SKM-1 treated with dmso at 0.1 percent for 144 hours (cell line): ENCODE measurements at regions not wholly inside any gene's neighbourhood (a gene's known extent, or its start where the extent isn't known, plus 50 kb on each side); places are given as distances from the start of the nearest gene placed in this dataset.

Experiments
- DNase-seq: peaks from one replicate; lab custom pipeline; 2025; ENCODE audit not compliant: unreplicated experiment; lab: John Stamatoyannopoulos, UW

DNA sequence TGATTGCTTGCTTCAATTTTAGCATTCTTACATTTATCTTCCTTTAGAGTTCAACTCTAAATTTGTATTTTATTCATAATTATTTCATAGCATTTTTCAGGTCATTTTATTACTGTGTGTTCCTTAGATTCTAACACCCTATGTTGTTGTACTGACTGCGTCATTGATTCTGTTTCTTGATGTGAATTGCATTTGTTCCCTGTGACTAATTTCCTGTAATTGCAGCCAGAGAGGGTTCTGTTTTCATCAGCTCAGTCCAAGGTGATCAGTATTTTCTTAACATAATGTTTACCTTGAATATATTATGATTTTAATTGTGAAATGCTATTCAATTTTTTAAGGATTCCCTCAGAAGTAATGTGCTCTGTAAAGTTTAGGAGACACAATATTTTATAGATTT is 970.2 kb upstream of the PIK3C3 start:
- DNase-seq: no peak

DNA sequence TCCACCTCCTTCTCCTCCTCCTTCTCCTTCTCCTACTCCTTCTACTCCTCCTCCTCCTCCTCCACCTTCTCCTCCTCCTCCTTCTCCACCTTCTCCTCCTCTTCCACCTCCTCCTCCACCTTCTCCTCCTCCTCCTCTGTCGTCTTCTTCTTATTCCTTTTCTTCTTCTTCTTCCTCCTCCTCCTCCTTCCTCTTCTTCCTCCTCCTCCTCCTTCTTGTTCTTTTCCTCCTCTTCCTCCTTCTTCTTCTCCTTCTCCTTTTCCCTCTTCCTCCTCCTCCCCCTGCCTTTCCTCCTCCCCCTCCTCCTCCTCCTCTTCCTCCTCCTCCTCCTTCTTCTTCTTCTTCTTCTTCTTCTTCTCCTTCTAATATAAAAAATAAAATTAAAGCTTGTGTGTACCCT is 971.2 kb upstream of the PIK3C3 start:
- no peak for DNase-seq

DNA sequence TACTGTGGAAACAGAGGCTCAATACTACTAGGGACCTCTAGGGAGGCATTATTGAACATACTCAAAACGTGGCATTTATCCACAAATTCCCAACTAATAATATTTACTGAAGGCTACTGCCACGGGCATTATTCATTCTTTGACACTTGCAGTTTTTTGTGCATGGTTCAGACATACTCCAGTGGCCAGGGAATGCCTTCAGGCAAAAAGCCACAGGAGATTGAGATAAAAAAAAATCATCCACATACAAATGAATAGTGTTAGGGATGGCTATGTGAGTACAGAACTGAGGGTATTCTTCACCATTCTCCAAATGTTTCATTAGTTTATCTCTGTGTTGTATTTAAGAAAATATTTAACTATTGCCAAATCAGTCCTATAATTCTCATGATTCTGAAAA is 974.9 kb upstream of the PIK3C3 start:
- no peak for DNase-seq

DNA sequence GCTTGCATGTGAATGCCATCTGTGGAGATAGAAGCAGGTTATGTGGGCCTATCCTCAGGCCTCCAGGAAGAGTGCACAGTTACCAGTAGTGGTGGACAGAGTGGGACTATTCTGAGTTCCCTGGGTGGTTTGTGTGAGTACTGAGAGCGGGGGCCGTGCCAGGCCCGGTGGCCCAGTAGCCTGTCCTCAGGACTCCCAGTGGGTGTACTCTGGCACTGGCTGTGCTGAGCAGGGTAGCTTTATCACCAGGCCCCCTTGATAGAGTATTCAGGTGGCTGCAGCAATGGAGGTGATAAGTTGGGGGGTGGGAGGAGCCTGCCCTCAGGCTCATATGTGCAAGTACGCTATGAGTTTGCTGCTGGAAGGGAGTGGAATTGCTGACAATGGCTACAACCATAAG is 979.0 kb upstream of the PIK3C3 start:
- DNase-seq: no peak

DNA sequence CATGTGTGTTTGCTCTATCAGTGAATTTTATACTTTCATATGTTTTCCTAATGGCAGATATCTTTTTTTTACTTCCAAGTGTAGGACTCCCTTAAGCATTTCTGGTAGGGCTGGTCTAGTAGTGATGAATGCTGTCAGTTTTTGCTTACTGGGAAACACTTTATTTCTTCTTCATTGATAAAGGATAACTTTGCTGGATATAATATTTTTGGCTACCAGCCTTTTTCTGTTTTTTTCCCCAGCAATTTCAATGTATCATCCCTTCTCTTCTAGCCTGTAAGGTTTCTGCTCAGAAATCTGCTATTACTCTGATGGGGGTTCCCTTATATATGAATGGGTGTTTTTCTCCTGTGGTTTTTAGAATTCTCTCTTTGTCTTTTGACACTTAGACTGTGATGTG is 980.6 kb upstream of the PIK3C3 start:
- no peak for DNase-seq

DNA sequence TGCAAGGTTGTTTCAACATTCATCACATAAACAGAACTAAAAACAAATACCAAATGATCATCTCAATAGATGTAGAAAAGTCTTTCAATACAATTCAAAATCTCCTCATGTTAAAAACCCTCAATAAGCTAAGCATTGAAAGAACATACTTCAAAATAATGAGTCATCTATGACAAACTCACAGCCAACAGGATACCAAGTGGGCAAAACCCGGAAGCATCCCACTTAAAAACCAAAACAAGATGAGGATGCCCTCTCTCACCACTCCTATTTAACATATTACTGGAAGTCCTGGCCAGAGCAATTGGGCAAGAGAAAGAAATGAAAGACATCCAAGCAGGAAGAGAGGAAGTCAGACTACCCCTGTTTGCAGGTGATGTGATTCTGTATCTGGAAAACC is 992.2 kb upstream of the PIK3C3 start:
- DNase-seq: no peak

DNA sequence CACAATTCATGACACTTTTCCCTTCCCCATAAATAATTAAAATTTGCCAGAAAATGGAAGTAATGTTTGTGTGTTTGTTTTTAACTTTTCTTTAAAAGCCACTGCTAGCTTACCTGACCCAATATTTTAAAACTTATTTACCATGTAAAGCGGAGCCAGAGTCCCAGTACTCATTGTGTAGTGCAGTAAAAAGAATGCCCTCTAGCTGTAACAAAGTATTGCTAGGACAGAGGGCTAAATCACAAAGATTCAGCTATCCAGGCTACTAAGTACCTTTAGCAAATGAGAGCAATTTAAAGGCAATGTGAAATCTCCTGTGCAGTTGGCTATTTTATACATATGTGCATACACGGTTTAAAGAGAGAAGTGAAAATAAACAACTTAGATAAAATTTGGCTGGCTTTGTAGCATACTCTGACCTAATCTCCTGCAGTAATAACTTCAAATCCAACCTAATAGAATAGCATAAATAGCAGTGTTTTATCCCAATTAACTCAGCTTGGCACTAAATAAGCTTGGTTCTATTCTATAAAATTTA is 997.4 kb upstream of the PIK3C3 start:
- DNase-seq: no peak

DNA sequence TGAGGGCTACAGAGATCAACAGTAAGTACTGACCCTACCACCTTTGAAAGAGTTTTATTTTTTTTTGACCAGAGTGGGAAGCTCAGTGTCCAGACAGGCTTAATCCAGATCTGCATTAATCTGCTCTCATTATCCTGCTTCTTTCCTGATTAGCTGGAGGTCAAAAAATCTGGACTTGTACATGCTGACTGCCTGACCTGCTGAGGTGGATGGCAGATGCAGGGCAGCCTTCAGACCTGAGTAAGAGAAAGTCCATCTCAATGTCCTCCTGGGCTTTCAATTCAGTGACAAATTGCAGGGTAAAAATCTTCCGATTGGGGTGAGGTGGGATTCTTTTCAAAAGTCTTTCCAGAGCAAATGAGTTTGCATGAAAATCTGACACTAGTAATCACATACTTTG is 998.8 kb upstream of the PIK3C3 start:
- DNase-seq: no peak

DNA sequence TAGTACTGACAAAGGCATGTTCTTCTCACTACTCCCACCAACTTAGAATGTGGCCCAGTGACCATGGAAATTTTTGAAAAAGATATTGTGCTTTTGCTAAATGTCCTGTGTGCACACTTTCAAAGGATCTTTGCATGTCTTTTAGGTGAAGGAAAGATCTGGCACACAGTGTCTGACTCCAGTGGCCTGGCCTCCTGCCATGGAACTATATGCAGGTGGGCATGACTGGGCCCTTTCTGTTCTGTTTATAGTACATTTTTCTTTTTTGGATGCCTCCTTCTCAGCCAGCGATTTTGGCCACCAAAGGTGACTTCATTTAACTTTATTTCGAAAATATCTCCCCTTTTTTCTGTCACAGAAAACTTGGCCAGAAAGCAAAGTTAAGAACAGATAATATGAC is 999.7 kb upstream of the PIK3C3 start:
- no peak for DNase-seq

DNA sequence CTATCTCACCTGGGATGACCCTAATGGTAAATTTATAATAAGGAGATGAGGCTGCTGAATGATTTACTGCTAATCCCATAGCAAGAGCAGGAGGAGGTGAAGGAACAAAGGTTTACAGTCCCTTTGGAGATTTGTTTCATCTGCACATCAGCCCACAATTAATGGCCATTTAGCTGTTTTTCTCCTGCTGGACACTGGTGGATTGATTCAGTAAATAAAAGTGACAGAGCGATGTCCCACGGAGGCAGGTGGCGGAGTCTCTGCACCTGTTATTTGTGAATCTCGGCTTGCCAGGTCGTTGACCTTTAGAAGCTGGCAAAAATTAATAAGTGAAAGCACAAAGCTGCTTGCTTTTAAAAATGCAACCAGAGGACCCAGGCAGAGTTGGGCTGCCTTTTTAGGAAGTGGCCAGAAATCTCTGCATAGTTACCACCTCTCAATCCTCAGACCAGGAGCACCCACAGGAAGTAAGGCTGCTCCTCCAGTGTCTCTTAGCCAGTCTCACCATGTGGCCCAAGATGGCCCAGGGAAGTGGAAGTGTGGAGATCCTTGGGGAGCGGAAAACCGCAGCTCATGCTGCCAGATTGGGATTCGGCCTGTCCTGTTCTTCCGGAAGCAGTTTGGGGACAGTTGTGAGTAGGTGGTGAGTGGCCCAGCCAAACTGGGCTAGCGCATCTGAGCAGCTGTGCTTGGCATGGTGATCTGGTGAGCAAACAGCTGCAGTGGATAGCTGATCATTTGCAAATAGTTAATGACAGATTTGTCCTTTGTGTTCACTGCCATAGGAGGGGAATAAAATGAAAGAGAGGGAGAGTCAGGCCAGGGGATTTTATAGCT is 1005.7 kb upstream of the PIK3C3 start:
- no peak for DNase-seq

DNA sequence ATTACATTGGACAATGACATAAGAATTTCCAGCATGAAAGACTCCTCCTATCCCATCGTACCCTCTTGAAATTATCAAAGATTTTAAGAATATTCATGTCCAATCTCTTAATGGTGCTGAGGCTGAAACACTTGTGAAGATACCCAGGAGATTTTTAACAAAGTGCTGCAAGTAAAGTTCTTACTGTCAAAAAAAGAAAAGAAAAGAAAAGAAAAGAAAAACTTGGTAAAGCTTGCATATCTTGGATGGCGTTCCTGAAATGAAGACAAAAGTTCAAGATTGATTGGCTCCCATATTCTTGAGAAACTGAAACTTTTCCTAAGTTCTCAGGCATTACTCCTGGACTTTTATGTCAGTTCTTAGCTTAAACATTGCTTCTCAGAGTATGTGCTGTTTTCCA is 1010.5 kb upstream of the PIK3C3 start:
- DNase-seq: no peak

DNA sequence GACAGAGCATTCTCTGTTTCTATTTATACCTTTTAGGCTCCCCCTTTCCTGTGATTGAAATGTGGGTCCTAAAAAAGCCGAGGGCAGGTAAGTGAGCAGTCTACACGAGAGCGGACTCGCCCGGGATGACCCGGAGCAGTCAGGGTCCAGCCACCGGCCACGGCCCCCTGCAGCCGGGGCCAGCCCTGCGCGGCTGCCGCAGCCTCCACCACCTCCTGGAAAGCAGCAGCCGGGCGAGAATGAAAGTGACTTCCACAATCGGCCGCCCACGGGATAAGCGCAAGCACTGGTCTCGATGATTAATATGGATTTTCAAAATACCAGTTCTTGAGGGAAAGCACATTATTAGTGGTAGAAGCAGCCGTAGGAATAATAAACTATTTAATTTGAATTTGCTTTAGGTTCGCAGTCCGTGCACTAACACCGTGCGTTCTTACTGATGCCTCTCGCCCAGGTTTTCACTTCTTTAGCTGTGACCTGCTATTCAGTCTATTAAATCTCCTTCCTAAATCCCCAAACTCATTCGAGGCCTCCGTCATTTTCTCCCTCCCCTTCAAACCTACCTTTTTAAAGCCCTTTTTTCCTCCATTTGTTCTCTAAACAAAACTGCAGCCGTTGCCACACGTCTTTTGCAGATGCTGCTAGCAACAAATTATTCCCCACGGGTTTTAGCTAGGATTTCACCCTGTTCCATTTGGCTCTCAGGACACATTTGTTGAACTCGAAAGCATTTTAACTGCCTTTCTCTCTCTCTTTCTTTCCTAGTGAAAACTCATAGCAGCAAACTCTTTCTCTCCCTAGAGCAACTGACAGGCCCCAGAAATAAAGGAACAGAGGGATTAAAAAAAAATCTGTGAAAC is 1015.1 kb upstream of the PIK3C3 start:
- no peak for DNase-seq

DNA sequence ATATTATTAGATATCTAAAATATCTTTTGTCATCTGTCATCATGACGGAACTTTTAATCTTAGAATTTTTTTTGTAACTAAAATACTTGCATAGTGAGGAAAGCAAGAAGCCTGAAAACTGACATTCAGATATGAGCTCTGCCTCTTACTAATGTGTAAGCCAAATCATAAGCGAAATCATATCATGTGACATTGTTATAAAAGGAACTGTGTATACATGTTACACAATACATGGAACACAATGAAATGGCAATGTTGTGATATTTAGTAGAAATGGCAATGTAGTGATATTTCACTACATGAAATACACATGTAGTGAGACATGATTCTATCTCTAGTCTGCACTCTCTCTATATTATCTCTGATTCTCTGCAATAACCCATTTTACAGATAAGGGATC is 1016.4 kb upstream of the PIK3C3 start:
- no peak for DNase-seq

DNA sequence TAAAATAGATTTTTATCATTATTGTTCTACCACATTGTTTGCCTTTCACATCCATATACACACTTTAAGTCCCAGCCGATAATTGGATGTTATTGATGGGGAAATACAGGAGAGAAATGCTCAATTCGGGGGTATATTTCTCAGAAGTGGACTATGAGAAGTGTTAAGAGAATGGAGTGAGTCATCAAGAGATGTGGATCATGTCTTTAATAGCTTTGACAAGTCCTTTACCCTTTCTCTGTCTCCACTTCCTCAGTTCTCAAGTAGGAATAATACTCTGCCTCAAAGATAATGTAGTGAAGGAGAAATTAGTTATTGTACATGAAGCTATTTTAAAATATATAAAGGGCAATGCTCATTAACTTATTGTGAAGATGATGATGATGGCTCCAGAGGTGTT is 1017.6 kb upstream of the PIK3C3 start:
- no peak for DNase-seq

DNA sequence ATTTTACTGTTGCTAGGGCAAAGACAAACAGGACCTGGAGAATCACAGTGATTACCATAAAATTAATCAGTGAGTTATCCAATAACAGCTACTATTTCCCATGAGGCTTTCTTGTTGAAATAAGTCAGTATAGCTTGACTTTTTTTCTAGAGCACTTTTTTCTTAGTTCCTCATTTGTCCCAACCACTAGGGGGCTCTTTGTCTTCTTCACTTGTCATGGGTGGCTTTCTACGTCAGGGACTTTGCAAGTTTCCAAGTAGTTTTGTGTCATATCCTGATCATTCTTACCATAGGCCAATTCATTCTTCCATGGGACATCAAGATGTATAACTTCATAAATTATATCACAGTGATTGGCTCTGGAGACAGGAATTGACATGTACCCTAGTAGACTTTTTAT is 1019.6 kb upstream of the PIK3C3 start:
- DNase-seq: peak; percentile 9

DNA sequence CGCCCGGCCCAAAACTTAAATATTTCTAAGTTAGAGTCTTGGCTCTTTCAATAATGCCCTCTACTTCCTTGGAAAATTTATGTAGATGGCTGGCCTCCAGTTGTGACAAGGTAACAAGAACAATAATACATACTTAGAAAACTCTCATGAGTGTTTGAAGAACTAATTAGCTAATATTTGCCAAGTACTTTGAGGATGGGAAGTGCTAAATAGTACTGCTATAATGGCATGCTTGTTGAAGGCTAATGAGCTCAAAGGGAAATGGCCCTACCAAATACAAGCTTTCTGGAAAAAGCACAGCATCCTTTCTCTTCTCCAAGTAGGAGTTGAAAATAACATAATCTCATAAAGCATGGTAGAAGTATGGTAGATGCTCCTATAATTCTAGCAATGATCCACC is 1022.2 kb upstream of the PIK3C3 start:
- no peak for DNase-seq

DNA sequence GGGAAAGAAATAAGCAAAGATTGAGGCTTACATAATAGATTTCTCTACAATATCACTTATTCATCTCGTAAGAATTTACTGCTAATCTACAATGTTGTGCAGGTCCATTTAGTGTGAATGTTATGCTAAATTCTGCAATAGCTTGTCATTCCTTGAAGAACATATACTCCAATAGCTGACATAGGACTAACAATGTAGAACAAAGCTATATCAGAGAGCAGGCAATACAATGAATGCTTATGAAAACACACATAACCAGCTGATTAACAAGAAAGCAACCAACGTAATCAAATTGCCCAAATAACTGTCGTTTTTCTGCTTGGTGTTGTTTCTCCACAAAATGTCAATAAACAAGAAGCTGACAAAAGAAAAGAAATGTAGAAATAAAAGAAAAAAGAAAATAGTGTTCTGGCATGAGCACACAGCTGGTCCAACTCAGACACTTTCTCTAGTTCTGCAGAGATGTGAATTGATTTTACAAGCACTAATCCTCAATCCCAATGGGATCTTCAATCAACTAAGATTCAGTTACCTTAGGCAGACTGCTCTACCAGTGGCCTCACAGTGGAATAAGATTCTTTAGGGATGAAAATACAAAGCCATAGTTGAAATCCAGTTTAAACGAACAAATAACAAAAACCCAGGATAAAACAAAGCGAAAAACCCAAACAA is 1024.7 kb upstream of the PIK3C3 start:
- no peak for DNase-seq

DNA sequence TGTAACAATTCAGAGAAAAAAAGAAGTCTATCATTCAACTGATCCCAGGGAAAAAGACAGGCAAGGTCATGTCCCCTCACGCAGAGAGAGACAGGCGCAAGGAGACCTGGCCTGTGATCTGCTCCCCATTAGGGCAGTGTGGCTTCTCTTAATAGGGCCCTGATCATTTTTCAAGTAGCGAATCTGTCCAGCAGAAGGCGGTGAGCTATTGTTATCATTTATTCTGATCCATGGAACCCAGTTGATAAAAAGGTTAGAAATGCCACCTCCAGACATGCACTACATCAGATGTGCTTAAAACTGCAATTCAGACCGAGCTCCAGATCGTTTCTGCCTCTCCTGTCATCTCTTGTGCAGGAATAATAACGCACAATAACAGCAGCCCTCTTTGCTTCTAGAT is 1025.6 kb upstream of the PIK3C3 start:
- no peak for DNase-seq

DNA sequence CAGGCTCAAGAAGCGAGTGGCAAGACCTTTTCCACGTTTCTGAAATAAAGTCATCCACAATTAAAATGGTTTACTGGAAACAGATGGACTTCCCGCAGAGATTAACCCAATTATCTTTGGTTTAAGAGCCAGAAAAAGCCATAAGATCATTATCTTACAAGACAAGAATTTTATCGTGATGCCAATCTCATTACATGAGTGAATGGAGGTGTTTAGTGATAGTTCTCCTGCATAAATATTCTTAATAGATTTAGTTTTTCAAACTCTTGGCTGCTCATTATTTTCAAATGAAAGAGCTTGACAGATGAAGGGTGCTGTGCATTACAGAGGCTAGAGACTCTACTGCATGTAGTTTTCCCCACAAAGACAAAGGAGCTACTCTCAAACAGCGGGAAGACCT is 1028.4 kb upstream of the PIK3C3 start:
- DNase-seq: no peak

DNA sequence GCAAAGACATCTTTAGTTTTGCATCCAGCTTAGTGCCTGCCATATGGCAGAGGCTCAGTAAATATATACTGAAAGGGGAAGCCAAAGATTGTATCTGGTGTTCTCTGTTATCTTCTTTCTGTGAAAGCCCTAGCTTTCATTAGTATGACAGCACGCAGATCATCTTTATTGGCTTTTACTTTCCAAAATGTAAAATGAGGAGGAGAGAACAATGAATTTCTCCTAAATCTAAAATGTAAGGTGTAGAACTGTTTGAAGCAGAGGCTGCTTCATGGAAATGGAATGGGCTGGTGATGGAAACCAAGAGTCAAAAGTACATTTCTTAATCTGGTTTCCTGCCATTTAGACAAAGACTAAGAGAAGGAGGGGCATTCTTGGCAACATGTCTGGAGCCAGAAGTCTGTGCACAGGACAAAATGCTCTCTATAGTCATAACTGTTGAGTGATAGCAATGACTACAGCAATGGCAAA is 1029.9 kb upstream of the PIK3C3 start:
- no peak for DNase-seq

DNA sequence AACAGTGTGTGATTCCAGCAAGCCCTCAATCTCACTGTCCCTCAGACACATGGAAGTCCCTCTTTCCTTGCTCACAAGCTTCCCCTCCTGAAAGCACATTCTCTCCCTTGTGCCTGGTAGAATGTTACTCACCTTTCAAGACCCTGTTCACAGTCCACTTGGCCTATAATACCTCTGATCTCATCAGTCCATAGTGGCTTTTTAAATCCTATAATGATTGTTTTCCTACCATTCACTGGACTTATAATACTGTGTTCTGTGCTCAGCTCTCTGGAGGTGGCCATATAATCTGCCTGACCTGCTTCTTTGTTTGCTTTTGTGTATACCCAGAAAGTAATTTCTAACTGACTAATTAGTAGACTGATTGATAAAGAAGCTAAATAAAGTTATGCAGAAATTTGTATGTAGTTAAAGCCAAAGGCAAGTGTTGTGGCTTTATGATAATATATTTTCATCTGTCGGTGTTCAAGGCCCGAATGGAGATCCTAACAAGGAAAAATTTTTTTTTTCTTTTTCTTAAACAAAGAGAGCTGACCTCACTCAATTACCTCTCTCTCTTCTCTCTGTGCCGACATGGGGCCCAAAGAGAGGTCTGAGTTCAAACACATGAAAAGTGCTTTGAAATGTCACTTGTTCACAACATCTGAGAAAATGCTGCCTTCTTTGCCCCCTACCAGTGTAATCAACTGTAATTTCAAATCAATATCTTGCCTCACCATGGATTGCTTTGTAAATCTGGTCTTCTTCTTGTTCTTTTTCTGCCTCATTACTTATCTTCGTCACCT is 1033.0 kb upstream of the PIK3C3 start:
- DNase-seq: no peak
